HG03342 (cell line): ENCODE measurements at regions not wholly inside any gene's neighbourhood (a gene's known extent, or its start where the extent isn't known, plus 50 kb on each side); places are given as distances from the start of the nearest gene placed in this dataset.

ENCODE experiments used
- ATAC-seq: cut with Tn5 transposase; IDR thresholded peaks from one replicate; pipeline ENCODE4 v1.9.1; 2021; ENCODE audit warnings: mild to moderate bottlenecking, moderate library complexity; ENCODE audit not compliant: unreplicated experiment

DNA sequence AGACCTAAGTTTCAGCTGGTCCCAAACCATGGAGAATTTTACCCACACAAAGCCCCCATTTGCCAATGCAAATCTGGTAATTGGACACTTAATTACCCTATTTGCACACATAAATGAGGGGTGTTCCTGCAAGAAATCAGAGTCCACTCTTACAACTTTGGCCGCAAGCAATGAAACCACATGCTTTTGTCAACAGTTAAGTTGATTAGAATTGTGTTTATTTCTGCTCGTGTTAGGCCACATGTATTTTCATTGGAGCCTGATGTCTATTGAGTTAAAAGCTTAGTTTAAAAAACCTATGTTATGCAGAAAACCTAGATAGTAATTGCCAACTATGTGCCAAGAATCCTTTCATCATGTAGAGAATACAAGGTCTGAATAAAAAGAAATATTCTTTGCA is 153.8 kb upstream of the CMC1 start:
- ATAC-seq, result no peak

DNA sequence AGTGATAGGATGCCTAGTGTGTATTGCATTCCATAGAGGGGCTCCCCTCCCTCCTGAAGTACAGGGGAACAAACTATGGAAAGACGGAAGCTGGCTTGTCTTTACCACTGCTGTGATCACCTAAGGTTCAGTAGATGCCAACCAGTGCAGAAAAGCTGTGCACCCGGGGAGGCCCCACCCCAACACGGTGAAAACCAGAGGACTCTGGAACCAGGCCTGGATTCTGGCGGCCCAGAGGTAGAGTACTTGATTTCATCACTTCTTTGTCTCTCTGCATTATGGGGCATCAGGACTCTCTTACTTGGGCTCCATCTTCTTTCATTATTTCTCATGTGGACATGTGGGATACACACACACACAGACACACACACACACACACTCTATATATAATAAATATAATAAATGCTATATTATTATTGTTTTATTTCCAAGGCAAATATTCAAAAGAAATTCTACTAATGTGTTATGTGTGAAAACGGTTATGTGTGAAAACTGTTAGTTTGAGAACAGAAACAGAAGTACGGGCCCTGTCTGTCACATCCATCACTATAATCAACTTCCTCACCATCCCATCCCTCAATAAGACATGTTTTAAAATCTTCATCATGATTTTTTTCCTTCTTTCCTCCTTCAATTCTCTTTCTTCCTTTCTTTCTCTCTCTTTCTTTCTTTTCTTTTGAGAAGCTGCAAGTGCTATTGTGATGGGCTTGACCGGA is 152.4 kb upstream of the CMC1 start:
- ATAC-seq, result no peak

GRCh38 chr3:28089527-28089897 is 151.9 kb upstream of the CMC1 start:
- no peak for ATAC-seq

DNA sequence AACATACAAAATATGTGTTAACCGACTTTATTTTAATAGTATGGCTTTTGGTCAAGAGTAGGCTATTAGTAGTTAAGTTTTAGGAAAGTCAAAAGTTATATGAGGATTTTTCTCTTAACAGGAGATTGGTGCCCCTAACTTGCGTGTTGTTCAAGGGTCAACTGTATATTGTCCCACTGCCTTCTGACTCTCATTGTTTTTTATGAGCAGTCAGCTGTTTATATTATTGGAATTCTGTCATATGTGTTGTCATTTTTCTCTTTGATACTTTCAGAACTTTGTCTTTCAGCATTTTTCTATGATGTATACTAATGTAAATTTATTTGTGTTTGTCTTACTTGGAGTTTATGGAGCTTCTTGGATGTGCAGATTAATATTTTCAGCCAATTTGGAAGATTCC is 142.1 kb upstream of the CMC1 start:
- ATAC-seq, result no peak

- ATAC-seq, result no peak
Observed at GRCh38 chr3:28101705-28102104, 139.7 kb upstream of the CMC1 start.

GRCh38 chr3:28103861-28104260 is 137.6 kb upstream of the CMC1 start:
- ATAC-seq, result no peak

GRCh38 chr3:28104896-28105534 is 136.4 kb upstream of the CMC1 start:
- ATAC-seq, result no peak

GRCh38 chr3:28109829-28110228 is 131.6 kb upstream of the CMC1 start:
- ATAC-seq, result no peak

- ATAC-seq, result no peak
Observed at GRCh38 chr3:28110869-28111268, 130.6 kb upstream of the CMC1 start.

- no peak for ATAC-seq
Observed at GRCh38 chr3:28114893-28115292, 126.5 kb upstream of the CMC1 start.

- ATAC-seq, result no peak
Observed at GRCh38 chr3:28115316-28115715, 126.1 kb upstream of the CMC1 start.

- ATAC-seq, result no peak
Observed at GRCh38 chr3:28117598-28117997, 123.8 kb upstream of the CMC1 start.

DNA sequence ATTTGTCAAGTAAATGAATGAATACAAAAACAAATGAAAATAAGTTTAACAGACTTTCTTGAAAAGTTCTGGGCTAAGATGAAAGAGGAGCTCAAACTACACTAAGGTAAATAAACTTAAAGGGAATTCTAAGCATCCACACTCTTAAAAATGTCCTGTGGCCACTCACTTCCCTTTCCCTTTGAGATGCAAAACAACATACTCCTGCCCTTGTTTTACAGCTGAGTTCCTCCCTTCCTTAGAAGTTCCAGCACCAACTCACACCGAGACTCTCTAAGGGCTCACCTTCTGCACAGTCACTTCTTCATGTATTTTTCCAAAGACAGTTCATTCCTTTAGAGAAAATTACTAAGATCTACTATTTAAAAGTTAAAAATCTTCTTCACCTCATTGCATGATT is 123.3 kb upstream of the CMC1 start:
- no peak for ATAC-seq

DNA sequence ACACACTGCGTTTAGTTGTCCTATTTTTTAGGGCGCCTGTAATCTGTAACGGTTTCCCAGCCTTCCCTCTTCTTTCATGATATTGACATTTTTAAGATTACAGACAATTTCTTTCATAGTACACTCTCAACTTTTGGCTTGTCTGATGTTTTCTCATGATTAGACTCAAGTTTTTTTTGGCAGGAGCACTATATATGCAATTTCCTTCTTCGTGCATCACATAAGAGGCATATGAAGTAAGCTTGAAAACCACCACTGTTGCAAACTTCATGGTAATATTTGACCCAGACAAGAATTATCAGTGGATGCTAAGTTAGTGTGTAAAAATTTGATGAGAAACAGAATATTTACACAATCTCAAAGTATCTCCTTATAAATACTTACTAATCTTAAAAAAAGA is 119.2 kb upstream of the CMC1 start:
- ATAC-seq, result no peak

GRCh38 chr3:28124882-28125281 is 116.5 kb upstream of the CMC1 start:
- ATAC-seq, result no peak

DNA sequence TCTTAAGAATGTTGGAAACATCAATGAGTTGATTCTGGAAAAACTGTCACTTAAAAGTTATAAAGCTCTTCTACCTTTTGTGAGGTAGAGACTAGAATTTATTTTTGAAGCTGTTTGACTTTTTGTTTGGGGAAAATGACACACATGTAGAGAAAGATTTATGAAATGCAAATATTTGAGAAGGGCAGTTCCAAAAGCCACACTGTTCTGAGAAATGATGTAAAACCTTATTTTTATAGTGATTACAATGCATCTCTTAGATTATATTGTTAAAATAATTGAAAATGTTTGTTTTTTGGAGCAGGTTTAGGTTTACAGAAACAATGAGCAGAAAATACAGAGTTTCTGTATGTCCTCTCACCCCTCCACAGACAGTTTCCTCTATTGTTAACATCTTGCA is 116.1 kb upstream of the CMC1 start:
- ATAC-seq, result no peak

DNA sequence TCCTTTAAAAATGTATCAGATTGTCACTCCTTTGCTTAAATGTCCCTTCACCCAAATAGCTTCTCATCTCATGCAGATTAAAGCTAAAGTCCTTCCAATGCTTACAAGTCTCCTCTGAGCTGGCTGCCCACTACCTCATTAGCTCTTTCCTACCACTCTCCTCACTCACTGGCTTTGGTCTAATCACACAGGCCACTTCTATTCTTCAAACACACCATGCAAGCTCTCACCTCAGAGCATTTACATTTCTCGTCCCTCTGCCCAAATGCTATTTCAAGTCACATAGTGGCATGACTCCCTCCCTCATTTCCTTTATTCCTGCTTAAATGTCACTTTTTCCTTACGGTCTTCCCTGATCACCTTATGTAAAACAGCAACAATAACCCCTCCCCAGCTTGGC is 110.6 kb upstream of the CMC1 start:
- ATAC-seq, result no peak

GRCh38 chr3:28132941-28133340 is 108.5 kb upstream of the CMC1 start:
- no peak for ATAC-seq

- no peak for ATAC-seq
Observed at GRCh38 chr3:28134198-28134597, 107.2 kb upstream of the CMC1 start.

GRCh38 chr3:28134792-28135375 is 106.5 kb upstream of the CMC1 start:
- ATAC-seq, result no peak

- no peak for ATAC-seq
Observed at GRCh38 chr3:28136607-28137216, 104.7 kb upstream of the CMC1 start.

- ATAC-seq, result no peak
Observed at GRCh38 chr3:28138043-28138610, 103.3 kb upstream of the CMC1 start.
